GM18519 (cell line): ENCODE measurements at regions not wholly inside any gene's neighbourhood (a gene's known extent, or its start where the extent isn't known, plus 50 kb on each side); places are given as distances from the start of the nearest gene placed in this dataset.

Source experiments
- ATAC-seq: cut with Tn5 transposase; IDR thresholded peaks from one replicate; pipeline ENCODE4 v1.9.1; 2021; ENCODE audit warnings: mild to moderate bottlenecking, moderate library complexity; ENCODE audit not compliant: unreplicated experiment, low FRiP score

DNA sequence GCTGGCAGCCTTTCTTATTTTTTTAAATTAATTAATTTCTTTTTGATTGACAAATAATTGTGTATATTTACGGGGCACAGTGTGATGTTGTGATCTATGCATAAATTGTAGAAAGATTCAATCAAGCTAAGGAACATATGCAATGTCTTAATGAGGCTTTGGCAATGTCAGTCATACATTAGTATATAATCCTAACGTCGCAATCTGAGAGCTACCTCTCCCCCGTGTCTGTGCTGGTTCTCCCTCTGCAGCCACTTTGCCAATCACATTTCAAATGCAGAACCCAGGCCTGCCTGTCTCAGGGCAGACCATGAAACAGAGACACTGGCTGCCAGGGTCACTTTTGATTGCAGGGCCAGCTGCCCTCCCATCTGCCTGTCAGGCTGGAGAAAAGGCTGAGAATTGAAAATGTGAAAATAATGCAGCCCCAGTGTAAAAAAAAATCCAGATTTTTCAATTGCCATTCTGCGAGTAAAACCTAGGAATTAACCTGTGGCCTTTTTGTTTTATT is 56.3 kb downstream of the SLC24A2 start:
- ATAC-seq = no peak

DNA sequence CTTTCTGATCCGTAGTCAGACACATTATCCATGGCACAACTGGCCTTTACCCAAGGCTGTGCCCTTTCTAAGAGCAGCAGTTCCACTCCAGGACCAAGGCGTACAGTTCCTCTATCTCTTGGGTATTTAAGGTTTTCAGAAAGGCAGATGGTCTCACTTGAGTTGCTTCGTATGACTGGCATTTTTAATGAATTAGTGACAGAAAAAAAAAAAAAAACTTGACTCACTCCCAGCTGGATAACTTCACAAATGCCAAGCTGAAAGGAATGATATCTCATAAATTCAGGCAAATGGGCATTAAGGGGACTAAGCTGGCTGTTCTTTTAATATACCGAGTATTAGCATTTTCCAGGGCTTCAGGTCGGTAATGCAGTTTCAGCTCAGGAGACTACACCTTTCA is 60.7 kb downstream of the SLC24A2 start:
- no peak for ATAC-seq

DNA sequence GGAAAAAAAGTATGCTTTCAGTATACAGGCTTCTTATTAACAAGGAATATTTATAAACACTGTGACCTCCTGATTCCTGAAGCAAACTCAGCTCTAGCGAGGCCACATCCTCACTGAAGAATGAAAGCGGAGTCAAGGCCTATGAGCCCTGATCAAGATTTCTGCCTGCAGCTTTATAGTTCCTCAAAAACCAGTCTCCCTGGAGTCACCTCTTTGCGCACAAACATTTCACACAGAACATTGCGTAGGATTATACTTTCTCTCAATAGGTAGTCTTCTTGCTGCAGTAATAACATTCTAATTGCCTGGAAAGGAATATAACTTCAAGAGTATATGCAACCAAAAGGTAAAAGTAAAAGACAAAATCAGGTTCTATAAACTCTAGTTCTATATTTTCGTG is 62.9 kb downstream of the SLC24A2 start:
- ATAC-seq = no peak

DNA sequence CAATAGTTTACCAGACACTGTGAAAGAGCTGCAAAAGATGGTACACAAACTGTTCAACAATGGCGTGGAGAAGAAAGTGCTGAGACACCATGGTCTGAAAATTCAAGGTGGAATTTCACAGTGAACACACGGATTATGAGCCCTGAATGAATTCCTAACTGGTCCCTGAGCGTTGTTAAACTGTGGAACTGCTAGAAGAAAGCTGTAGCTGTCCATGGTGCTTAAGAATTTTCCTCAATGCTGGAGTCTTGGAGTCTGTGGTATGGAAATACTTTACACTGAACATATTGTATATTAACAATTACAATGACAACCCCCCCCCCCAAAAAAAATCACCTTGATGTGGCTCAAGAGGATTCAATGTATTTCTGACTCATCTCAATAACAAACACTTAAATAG is 68.5 kb downstream of the SLC24A2 start:
- no peak for ATAC-seq

DNA sequence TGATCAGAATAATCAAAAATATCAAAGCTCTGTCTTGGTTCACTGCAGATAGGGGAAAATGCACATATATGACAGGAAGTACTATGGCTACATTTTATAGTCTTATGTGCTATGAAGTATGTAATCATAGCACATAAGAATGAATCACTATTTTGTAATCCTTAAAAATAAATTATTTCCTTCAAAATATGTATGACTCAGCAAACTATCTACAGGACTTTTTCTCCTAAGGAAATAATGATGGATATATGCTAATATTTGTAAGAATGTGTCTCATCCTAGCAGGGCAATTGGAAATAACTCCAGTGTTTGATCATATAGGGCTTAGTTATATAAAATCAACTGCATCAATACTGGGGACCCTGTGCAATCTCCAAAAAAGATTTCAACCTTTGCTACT is 85.1 kb downstream of the SLC24A2 start:
- ATAC-seq = no peak

DNA sequence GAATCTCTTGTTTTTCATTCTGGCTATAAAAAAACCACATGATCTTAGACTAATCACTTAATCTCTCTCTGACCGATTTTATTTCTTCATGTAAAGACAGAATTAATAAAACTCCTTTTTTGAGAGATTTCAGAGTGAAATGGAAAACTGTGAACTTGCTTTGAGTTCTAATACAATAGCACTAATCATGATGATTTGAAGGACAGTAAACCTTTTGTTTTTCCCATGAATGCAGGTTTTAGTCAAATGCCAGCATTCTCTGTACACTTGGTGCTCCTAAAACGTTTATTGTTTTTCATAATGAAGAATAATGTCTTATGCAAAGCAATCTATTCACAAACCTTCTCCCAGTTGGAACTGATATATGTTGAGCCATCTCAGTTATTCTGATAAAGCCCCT is 86.8 kb downstream of the SLC24A2 start:
- ATAC-seq = no peak

DNA sequence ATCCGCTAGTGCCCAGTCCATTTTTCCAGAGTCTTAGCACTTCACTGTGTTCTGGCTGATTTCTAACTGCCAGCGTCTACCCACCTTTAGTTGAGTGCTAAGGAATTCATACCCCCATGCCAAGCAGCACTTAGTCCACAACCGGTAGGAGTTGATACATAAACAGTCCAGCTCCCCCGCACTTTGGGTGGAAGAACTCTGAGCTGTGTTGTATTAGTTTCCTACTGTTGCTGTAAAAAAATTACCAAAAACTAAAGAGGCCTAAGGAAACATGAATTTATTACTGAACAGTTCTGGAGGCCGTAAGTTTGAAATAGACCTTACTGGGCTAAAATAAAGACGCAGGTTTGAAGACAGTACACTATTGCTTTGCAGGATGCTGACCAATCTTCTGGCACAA is 87.6 kb downstream of the SLC24A2 start:
- ATAC-seq = no peak

DNA sequence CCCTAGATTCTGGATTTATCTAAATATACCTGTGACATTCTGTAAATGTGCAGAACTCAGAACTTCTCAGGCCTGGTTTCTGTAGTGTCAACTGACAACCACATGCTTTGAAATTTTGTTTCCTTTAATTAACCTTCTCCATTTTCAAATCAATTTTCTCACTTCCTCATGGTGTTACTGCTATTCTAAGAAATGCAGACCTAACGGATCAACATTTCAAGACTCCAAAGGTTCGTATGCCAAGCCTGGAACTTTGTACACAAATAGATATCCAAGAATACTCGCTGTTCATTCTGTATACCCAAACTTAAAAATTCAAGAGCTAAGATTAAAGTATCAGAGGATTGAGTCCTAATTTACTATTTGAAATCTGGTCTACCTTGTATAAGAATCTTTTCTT is 88.1 kb downstream of the SLC24A2 start:
- ATAC-seq = no peak

DNA sequence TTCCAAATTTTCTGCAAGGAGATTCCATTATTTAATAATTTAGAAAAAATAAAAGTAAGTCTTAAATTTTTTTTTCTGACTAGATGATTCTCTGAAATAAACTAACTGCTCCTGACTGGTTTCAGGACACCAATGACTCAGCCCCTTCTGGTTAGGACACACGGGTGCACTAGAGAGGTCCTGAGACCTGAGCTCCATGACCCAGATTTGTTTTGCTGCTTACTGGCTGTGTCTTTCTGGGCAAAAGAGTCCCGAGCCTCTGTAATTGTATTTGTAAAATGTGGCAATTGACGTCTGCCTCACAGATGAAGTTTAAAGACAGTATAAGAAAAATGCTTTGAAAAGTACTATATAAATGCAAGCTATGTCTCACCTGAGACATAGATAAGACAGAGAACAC is 89.1 kb downstream of the SLC24A2 start:
- no peak for ATAC-seq

DNA sequence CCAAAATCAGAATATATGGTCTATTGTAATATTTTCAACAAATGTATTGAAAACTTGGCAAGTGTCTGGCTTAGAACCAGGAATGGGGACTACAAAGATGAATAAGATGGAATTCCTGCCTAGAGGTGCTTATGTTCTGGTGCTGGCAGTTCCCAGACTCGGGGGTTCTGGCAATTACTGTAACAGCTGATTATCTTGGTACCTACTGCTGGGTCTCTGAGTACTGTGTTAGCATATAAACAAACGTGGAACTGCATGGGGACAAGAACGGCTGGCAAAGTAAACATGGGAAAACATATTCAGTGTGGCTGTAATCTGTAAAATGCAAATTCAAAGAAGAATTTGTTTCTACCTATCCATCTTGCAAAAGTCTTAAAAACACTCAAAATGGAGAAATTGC is 89.9 kb downstream of the SLC24A2 start:
- ATAC-seq = no peak

DNA sequence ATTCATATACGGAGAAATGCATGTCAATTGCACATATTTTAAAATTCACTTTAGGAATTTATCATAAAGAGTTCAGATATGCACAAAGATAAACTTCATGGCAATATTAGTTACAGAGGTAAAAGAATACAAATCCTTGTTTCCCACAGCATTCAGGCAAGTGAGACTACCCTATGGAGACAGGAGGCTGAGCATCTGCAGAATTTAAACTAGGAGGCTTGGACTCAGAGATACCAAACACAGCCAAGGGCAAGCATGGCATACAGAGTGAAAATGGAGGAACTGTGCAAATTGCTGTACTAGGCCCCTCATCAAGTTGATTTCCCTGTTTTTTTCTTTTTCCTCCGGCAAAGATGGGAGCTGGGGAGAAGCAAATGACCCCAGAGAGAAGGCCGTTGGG is 94.2 kb downstream of the SLC24A2 start:
- no peak for ATAC-seq

DNA sequence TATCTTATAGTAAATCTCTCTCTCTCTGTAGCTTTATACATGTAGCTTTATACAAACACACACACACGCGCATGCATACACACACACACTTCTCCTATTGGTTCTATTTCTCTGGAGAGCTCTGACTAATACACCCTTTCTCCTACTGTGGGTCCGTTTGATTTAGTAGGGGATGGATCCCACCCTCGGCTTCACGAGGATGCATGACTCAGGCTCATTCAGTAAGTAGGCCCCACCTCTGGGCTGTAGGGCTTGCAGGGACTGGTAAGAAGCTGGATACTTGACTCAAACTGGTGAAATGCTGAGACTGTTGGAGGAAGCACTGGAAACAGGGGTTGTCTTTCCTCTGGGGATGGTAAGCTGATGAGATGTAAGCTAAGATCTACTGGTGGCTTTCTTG is 98.7 kb downstream of the SLC24A2 start:
- no peak for ATAC-seq

DNA sequence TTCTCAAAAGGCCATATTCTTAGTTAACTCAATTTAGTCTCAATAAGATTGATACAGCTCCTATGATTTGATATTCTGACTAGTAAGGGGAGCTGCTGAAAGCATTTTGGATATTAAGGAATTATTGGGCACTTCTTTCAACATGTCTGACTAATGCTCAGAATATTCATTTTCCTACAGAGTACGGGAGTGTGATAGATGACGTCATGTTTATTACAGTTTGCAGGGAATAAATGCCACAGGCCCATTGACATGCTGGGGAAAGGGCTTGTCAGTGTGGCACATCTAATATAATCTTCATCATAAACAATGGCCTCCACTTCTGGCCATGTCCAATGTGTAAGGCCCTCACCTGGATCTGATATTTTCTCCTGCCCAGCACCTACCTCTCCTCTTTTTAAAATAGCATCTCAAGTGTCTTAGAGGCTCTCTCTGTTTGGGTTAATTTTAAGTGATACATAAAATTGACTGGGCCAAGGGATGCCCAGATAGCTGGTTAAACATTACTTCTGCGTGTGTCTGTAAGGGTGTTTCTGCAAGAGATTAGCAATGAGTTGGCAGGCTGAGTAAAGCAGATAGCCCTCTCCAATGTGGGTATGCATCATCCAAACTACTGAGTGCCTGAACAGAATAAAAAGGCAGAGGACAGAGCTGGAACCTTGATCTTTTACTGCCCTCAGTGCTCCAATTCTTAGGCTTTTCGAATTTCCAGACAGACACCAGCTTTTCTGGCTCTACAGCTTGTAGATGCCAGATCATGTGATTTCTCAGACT is 99.3 kb downstream of the SLC24A2 start:
- no peak for ATAC-seq

DNA sequence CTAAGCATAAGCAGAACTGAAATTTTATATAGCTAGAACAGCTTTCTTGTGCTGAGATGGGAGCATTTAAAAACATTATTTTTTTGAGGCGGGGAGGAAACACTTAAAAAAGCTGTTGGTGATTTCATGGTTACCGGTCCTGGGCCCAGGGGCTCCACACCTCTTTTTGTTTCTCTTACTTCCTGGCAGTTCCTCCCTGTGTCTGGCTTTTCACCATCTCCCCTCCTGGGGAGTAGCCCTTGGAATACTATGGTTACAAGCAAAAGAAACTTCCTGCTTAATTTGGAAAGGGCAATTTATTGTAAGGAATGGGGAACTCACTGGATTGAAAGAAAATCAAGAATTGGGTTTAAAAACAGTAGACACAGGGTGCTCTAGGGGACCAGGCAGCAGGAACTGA is 105.1 kb downstream of the SLC24A2 start:
- no peak for ATAC-seq

DNA sequence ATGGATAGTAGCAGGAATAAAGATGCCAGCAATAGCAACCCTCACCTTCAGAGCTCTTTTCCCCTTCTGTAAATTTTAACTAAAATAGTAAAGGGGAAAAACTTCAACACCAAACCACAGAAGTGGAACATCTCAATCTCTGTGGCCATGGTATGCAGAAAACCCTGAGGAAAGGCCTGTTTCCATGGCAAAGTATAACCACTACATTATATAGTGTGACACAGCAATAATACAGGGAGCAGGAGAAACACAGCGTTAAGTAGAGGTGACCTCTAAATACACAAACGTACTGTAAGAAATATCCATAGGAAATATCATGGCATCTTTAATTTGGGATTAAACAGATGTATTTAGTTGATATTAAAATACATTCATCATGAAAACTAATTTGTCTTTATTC is 106.4 kb downstream of the SLC24A2 start:
- ATAC-seq = no peak

DNA sequence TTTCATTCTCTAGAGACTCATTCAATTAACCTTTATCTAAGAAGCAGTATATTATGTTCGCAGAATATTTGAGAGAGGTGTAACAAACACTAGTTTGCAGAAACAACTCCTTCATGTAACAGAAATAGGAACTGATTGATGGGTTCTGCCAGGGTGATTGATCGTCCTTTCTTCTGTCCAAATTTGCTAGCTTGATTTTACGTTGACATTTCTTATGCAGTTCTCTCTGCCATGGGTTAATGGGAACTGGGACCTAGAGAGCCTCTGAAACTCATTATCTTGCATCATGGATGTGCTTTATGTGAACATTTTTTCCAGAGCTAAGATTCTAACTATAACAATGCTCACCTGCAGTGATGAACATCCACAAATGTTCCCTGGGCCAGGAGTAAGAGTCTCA is 107.0 kb downstream of the SLC24A2 start:
- ATAC-seq = no peak

DNA sequence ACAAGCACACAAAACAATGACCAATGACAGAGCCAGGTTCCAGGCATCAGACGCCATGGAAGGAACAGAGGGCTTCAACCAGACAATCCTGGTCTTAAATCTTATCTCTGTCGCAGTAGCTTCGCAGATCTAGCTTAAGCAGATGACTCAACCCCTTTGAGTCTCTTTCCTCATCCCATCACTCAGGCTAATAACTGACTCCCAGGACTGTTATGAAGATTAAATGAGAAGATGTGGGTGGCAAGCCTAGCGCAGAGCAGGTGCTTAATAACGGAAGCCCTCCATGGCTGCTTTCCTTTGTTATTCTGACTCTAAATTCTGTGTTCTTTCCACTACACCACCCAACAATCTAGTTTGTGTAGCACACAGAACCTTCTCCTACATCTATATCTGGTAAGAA is 110.9 kb downstream of the SLC24A2 start:
- ATAC-seq = no peak

DNA sequence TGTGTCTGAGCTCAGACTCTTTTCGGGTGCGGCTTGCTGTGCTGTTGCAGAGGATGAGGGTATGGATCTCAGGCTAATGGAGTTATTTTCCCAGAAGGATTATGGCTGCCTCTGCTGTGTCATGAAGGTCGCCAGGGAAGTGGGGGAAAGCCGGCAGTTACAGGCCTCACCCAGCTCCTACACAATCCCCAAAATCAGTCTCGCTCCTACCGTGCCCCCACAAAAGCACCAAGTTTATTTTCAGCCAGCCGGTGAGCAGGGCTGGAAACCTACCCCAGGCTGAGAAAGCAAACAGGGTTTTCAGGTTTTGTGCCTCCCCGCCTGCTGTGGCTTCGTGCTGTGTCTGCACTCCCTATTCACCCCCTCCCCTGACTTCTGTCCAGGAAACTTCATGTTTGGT is 113.3 kb downstream of the SLC24A2 start:
- no peak for ATAC-seq

DNA sequence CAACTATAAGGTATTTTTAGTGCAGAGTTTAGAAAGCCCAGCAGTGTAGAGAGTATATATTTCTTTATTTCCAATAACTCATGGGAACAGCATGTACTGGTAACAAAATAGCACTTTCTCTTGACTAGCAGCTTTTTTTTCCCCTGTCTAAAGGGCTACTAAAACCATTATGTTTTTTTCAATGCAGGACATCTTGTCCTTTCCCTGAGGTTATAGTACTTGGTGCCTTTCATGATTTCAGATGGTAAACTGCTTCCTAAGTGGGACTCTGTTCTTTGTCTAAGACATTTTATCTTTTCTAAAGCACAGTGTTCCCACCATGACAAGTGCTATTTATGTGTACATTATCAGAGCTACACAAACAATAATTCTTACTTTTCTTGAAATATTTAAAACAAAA is 122.3 kb downstream of the SLC24A2 start:
- no peak for ATAC-seq

DNA sequence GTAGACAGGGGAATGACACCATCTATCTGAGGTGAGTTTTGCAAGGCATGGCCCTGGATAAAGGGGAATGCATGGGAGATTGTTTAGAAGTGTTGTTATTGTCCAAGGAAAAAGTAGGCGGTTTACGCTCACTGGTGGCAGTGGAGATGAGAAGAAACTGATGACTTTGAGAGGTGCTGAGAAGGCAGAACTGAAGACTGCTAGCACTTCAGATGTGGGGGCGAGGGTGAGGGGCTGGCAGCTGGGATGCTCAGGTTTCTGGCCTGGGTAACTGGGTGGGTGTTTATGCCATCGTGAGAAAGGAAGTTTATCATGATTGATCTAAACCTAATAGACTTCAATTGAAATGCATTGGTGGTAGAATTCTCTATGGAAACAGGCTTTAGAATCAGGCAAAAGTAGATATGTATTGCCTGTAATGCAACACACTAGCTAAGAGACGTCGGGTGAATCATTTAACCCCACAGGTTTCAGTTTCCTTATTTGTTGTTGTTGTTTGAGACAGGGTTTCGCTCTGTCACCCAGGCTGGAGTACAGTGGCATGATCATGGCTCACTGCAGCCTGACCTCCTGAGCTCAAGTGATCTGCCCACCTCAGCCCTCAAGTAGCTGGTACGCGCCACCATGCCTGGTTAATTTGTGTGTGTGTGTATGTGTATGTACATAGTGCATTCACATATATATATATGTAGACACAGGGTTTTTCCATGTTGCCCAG is 123.5 kb downstream of the SLC24A2 start:
- peak; percentile 100 for ATAC-seq

DNA sequence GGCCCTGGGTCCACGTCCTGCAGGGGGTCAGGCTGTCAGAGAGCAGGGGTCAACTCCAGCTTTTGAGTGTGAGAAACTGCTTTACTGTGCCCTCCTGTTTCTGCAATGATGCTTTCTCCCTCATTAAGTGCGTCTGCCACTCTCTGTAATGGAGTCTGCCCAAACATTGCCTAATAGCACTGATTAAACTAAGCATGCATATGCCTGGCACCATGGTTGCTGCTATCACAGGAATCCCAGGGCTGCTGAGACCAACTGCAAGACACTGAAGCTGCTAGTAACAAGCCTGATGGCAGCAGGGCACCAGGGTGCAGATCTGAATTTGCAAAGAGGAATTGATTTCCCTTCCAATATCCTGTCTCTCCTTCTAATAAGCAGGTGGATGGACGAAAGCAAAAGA is 125.3 kb downstream of the SLC24A2 start:
- no peak for ATAC-seq

DNA sequence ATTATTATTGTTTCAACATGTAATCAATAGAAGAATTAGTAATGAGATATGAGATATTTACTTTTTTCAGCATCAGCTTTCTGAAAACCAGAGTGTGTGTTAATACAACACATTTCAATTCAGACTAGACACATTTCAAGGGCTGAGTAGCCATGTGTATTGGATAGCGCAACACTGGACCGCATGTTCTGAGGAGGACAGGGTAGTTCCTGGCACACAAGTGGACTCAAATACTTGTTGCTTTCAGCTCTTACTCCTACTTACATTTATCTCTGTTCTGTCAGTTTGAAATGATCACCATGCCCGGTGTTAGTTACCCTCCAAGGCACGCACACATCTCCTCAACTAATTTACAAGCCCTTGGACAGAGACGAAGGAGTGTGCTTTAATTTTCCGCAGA is 126.6 kb downstream of the SLC24A2 start:
- no peak for ATAC-seq
